ACC112 (cell line): ENCODE measurements at regions not wholly inside any gene's neighbourhood (a gene's known extent, or its start where the extent isn't known, plus 50 kb on each side); places are given as distances from the start of the nearest gene placed in this dataset.

ENCODE experiments used
- H2AFZ ChIP-seq: fragments of 200-600 bp; sonication (generic); one replicate; pipeline ENCODE4 v1.6.0; 2017; ENCODE audit warnings: antibody characterized with exemption, low read length; ENCODE audit not compliant: unreplicated experiment
- H3K27ac ChIP-seq: fragments of 200-600 bp; sonication (generic); 2 replicates; pipeline ENCODE4 v1.5.1; 2014; ENCODE audit warnings: low read depth, mild to moderate bottlenecking, antibody characterized with exemption, low read length, moderate library complexity
- H3K27me3 ChIP-seq: fragments of 200-600 bp; sonication (generic); 2 replicates; pipeline ENCODE4 v1.6.1; 2014; ENCODE audit warnings: mild to moderate bottlenecking, antibody characterized with exemption, low read length, moderate library complexity, mixed read lengths; ENCODE audit not compliant: insufficient read depth
- H3K36me3 ChIP-seq: fragments of 200-600 bp; sonication (generic); 2 replicates; pipeline ENCODE4 v1.6.1; 2016; ENCODE audit warnings: mild to moderate bottlenecking, antibody characterized with exemption, low read length, moderate library complexity, mixed read lengths; ENCODE audit not compliant: insufficient read depth
- H3K4me1 ChIP-seq: fragments of 200-600 bp; sonication (generic); one replicate; pipeline ENCODE4 v1.6.1; 2016; ENCODE audit warnings: low read length, mixed read lengths; ENCODE audit not compliant: insufficient read depth, unreplicated experiment, control insufficient read depth
- H3K4me3 ChIP-seq: fragments of 200-600 bp; sonication (generic); 2 replicates; pipeline ENCODE4 v1.5.1; 2014; ENCODE audit warnings: mild to moderate bottlenecking, low read depth, low read length
- H3K79me2 ChIP-seq: fragments of 200-600 bp; sonication (generic); one replicate; pipeline ENCODE4 v1.6.0; 2016; ENCODE audit warnings: low read length; ENCODE audit not compliant: control insufficient read depth, unreplicated experiment, insufficient read depth

DNA sequence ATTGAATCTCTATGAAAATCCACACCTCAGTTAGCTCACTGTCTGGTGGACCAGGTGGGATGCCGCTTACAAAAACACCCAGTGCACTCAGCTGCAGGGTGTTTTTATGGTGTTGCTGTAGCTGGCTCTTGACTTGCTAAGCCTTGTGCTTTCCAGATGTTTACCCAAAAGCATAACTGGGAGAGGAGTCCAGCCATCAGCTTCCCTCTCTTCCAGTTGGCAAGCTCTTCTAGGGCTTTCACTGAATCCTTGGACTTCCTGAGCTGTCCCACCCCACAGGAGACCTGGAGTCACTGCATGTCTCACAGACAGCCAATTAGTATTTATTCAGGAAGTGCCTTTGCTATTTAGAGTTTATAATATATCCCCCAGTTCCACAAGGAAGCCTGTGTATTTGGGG is 210.9 kb downstream of the FNDC1 start:
- H3K79me2 ChIP-seq: no peaks in the 10 kb centered on the region

GRCh38 chr6:159378411-159379328 is 209.5 kb downstream of the FNDC1 start:
- Histone ChIP-seq H2AFZ (no peak overlapping the region), H3K4me1 (no peaks in the 10 kb centered on the region), H3K4me3 (no peak overlapping the region), H3K27me3 (no peaks in the 10 kb centered on the region), H3K36me3 (no peaks in the 10 kb centered on the region), H3K27ac (no peak overlapping the region), H3K79me2 (no peaks in the 10 kb centered on the region)

More for the DNA sequence above, 210.9 kb downstream of the FNDC1 start:
- Histone ChIP-seq H3K27me3 (no peaks in the 10 kb centered on the region), H2AFZ (no peak overlapping the region), H3K4me1 (no peaks in the 10 kb centered on the region), H3K4me3 (no peak overlapping the region), H3K36me3 (no peaks in the 10 kb centered on the region), H3K27ac (no peak overlapping the region)

DNA sequence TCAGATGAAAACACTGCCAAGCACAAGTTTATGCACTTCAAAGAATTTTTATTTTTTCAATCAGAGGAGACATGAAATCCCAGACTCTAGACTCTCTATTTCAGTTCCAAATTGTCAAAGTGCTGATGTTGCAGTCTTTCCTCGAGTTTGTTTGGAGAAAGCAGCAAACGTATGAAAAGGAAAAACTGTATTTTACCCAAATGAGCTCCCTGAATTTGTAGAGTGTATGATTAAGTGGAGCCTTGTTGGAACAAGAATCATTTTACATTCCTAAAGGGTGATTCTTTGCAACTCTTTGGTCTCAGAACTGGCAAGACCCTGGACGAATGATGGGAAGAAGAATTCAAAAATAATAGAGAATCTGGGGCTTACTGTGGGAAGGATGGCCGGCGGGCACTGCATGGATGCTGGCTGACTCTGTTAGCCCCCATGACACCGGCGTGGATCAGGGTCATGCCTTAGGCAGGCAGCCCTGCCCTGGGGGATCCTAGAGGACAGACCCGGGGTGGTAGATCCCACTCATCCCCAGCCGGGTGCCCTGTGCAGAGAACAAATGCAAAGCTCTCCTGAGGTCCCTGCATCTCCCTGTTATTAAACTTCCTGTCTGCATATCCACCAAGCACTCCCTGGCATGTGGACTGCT is 207.4 kb downstream of the FNDC1 start:
- H3K4me3 ChIP-seq: no peak overlapping the region
- no peaks in the 10 kb centered on the region for H3K27me3 ChIP-seq
- no peaks in the 10 kb centered on the region for H3K4me1 ChIP-seq
- no peak overlapping the region for H3K27ac ChIP-seq
- H3K79me2 ChIP-seq: no peaks in the 10 kb centered on the region
- H3K36me3 ChIP-seq: no peaks in the 10 kb centered on the region
- no peak overlapping the region for H2AFZ ChIP-seq

GRCh38 chr6:159375014-159375413 is 205.8 kb downstream of the FNDC1 start:
- no peaks in the 10 kb centered on the region for H3K79me2 ChIP-seq
- H2AFZ ChIP-seq: no peak overlapping the region
- no peaks in the 10 kb centered on the region for H3K27me3 ChIP-seq
- no peaks in the 10 kb centered on the region for H3K36me3 ChIP-seq
- H3K4me3 ChIP-seq: no peak overlapping the region
- no peak overlapping the region for H3K27ac ChIP-seq
- H3K4me1 ChIP-seq: no peaks in the 10 kb centered on the region

DNA sequence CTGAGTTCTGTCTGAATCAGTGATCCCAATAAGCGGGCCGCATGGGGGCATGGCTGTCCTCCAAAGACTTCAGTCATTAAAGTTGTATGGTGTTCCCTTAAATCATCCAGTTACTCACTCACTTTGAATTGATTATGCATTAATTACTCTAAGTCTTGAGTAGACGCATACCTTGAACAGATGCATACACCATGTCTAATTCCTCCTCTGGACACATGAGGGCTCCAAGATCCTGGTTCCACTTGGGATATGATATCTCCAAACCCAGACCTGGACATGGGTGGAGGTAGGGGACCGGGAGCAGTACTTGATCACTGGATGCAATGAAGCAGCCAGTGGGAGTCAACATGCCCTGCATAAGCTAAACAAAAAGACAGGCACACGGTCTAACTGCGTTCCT is 204.5 kb downstream of the FNDC1 start:
- Histone ChIP-seq H3K27me3 (no peaks in the 10 kb centered on the region), H3K4me1 (no peaks in the 10 kb centered on the region), H3K79me2 (no peaks in the 10 kb centered on the region), H3K4me3 (no peak overlapping the region), H3K27ac (no peak overlapping the region), H3K36me3 (no peaks in the 10 kb centered on the region), H2AFZ (no peak overlapping the region)

GRCh38 chr6:159372333-159372732 is 203.1 kb downstream of the FNDC1 start:
- H3K4me1 ChIP-seq: no peaks in the 10 kb centered on the region
- no peaks in the 10 kb centered on the region for H3K79me2 ChIP-seq
- H3K27me3 ChIP-seq: no peaks in the 10 kb centered on the region
- no peak overlapping the region for H3K27ac ChIP-seq
- no peak overlapping the region for H2AFZ ChIP-seq
- H3K36me3 ChIP-seq: no peaks in the 10 kb centered on the region
- no peak overlapping the region for H3K4me3 ChIP-seq

GRCh38 chr6:159360306-159360705 is 191.1 kb downstream of the FNDC1 start:
- H3K4me1 ChIP-seq: no peaks in the 10 kb centered on the region
- H3K79me2 ChIP-seq: no peaks in the 10 kb centered on the region
- no peak overlapping the region for H3K4me3 ChIP-seq
- no peak overlapping the region for H3K27ac ChIP-seq
- H3K27me3 ChIP-seq: peaks cover 4% of the 10 kb centered on the region
- H3K36me3 ChIP-seq: no peaks in the 10 kb centered on the region
- no peak overlapping the region for H2AFZ ChIP-seq

GRCh38 chr6:159359581-159360297 is 190.5 kb downstream of the FNDC1 start:
- Histone ChIP-seq H2AFZ (no peak overlapping the region), H3K79me2 (no peaks in the 10 kb centered on the region), H3K4me3 (no peak overlapping the region), H3K27ac (no peak overlapping the region), H3K36me3 (no peaks in the 10 kb centered on the region), H3K27me3 (peaks cover 4% of the 10 kb centered on the region), H3K4me1 (no peaks in the 10 kb centered on the region)

DNA sequence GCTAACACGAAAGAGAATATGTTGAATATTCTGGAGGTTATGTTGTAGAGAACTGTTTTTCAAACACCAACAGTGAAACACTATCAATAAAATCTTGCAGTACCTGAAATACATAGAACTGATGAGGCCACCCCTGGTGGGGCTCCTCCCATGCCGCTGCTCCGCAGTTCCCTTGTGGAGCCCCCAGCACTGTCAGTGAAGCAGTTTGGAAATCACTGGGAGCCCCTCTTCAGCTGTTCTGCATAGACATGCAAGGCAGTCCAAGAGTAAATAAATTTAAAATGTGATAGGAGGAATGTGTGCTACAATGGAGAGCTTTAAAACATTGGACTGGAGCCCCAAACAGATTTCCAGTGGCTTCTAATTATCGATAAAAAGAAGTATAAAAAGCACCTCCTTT is 189.4 kb downstream of the FNDC1 start:
- Histone ChIP-seq H3K27ac (no peak overlapping the region), H3K4me1 (no peaks in the 10 kb centered on the region), H3K27me3 (peaks cover 4% of the 10 kb centered on the region), H2AFZ (no peak overlapping the region), H3K79me2 (no peaks in the 10 kb centered on the region), H3K4me3 (no peak overlapping the region), H3K36me3 (no peaks in the 10 kb centered on the region)

GRCh38 chr6:159357211-159357915 is 188.2 kb downstream of the FNDC1 start:
- Histone ChIP-seq H3K27me3 (peaks cover 4% of the 10 kb centered on the region), H3K4me3 (no peak overlapping the region), H2AFZ (no peak overlapping the region), H3K27ac (no peak overlapping the region), H3K4me1 (no peaks in the 10 kb centered on the region), H3K79me2 (no peaks in the 10 kb centered on the region), H3K36me3 (no peaks in the 10 kb centered on the region)
